GM19025 (cell line): ENCODE measurements at regions not wholly inside any gene's neighbourhood (a gene's known extent, or its start where the extent isn't known, plus 50 kb on each side); places are given as distances from the start of the nearest gene placed in this dataset.
"Not testable (repeated sequence)": the region's sequence is repeated elsewhere in the genome, so short reads cannot be mapped to it uniquely, and the experiment has no call there.

Experiments
- ATAC-seq: cut with Tn5 transposase; IDR thresholded peaks from one replicate; pipeline ENCODE4 v1.9.1; 2021; ENCODE audit warnings: mild to moderate bottlenecking, low read depth, moderate library complexity; ENCODE audit not compliant: unreplicated experiment

DNA sequence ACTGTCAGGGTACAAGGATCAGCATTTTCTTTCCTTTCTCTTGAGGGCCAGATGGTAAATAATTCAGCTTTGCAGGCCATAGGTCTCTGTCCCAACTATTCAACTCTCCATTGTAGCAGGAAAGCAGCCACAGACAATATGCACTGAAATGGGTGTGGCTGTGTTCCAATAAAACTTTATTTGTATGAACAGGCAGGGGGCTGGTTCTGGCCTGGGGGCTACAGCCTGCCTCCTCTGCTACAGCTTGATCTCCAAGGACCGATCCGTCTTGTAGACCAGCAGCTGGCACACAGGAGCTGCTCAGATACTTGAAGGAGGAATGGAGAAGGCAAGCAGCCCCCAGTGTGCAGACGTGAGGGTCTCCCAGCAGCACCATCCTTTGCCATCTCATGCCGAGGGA lies 127.1 kb downstream of the OTOP1 start:
- ATAC-seq = not testable (repeated sequence)

- not testable (repeated sequence) for ATAC-seq
Observed at GRCh38 chr4:4106923-4107322, 119.8 kb downstream of the OTOP1 start.

GRCh38 chr4:4107411-4108107 lies 119.2 kb downstream of the OTOP1 start:
- not testable (repeated sequence) for ATAC-seq

GRCh38 chr4:4115381-4115780 lies 111.3 kb downstream of the OTOP1 start:
- ATAC-seq = not testable (repeated sequence)

DNA sequence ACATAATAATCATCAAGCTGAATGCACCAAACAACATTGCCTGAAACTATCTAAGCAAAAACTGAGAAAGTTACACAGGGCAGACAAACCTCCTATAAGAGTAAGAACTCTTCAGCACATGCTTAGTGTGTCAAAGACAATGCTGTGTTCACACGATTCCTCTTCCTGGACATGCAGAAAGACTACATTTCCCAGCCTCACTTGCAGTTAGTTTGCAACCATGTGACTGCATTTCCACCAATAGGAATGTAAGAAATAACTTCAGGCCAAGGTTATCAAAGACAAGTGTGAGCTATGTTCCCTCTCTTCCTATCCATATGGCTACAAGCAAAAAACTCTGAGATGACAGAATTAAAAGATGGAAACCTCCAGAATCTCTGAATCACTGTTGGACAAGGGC lies 109.8 kb downstream of the OTOP1 start:
- ATAC-seq = not testable (repeated sequence)

GRCh38 chr4:4134368-4134767 lies 92.4 kb downstream of the OTOP1 start:
- not testable (repeated sequence) for ATAC-seq

GRCh38 chr4:4136621-4137020 lies 90.1 kb downstream of the OTOP1 start:
- ATAC-seq = not testable (repeated sequence)
